ENCODE measurements at regions not wholly inside any gene's neighbourhood (a gene's known extent, or its start where the extent isn't known, plus 50 kb on each side); places are given as distances from the start of the nearest gene placed in this dataset.
"Not testable (repeated sequence)": the region's sequence is repeated elsewhere in the genome, so short reads cannot be mapped to it uniquely, and the experiment has no call there.

DNA sequence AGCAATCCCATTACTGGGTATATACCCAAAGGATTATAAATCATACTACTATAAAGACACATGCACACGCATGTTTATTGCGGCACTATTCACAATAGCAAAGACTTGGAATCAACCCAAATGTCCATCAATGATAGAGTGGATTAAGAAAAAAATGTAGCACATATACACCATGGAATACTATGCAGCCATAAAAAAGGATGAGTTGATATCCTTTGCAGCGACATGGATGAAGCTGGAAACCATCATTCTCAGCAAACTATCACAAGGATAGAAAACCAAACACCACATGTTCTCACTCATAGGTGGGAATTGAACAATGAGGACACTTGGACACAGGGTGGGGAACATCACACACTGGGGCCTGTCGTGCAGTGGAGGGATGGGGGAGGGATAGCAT, 83.7 kb upstream of the FAM174B start:
- not testable (repeated sequence) for TF ChIP-seq POLR2A (IDR thresholded peaks at IDR 0.05)
- TF ChIP-seq, protein P1, sequence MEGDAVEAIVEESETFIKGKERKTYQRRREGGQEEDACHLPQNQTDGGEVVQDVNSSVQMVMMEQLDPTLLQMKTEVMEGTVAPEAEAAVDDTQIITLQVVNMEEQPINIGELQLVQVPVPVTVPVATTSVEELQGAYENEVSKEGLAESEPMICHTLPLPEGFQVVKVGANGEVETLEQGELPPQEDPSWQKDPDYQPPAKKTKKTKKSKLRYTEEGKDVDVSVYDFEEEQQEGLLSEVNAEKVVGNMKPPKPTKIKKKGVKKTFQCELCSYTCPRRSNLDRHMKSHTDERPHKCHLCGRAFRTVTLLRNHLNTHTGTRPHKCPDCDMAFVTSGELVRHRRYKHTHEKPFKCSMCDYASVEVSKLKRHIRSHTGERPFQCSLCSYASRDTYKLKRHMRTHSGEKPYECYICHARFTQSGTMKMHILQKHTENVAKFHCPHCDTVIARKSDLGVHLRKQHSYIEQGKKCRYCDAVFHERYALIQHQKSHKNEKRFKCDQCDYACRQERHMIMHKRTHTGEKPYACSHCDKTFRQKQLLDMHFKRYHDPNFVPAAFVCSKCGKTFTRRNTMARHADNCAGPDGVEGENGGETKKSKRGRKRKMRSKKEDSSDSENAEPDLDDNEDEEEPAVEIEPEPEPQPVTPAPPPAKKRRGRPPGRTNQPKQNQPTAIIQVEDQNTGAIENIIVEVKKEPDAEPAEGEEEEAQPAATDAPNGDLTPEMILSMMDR (IDR thresholded peaks at IDR 0.05), result not testable (repeated sequence)
